ENCODE measurements at regions not wholly inside any gene's neighbourhood (a gene's known extent, or its start where the extent isn't known, plus 50 kb on each side); places are given as distances from the start of the nearest gene placed in this dataset.

- no peak for TF ChIP-seq POLR2A (IDR thresholded peaks at IDR 0.05; ENCODE audit: low read depth, low read length)
- no peak for TF ChIP-seq RAD21 (IDR thresholded peaks at IDR 0.05; ENCODE audit: low read length)
- TF ChIP-seq, protein P1, sequence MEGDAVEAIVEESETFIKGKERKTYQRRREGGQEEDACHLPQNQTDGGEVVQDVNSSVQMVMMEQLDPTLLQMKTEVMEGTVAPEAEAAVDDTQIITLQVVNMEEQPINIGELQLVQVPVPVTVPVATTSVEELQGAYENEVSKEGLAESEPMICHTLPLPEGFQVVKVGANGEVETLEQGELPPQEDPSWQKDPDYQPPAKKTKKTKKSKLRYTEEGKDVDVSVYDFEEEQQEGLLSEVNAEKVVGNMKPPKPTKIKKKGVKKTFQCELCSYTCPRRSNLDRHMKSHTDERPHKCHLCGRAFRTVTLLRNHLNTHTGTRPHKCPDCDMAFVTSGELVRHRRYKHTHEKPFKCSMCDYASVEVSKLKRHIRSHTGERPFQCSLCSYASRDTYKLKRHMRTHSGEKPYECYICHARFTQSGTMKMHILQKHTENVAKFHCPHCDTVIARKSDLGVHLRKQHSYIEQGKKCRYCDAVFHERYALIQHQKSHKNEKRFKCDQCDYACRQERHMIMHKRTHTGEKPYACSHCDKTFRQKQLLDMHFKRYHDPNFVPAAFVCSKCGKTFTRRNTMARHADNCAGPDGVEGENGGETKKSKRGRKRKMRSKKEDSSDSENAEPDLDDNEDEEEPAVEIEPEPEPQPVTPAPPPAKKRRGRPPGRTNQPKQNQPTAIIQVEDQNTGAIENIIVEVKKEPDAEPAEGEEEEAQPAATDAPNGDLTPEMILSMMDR (conservative IDR thresholded peaks at IDR 0.05; ENCODE audit: low read depth, low read length), result no peak
- TF ChIP-seq USF2 (IDR thresholded peaks at IDR 0.05; ENCODE audit: low read depth, low read length), result no peak
- TF ChIP-seq MAFK (IDR thresholded peaks at IDR 0.05; ENCODE audit: low read depth, low read length), result no peak
- no peak for TF ChIP-seq MAZ (IDR thresholded peaks at IDR 0.05; ENCODE audit: borderline replicate concordance, low read depth, low read length)
- TF ChIP-seq MXI1 (IDR thresholded peaks at IDR 0.05; ENCODE audit: borderline replicate concordance, low read depth, low read length), result no peak
- no peak for TF ChIP-seq FOS (IDR thresholded peaks at IDR 0.05; ENCODE audit: low read depth, low read length)
- no peak for TF ChIP-seq ELK1 (IDR thresholded peaks at IDR 0.05; ENCODE audit: borderline replicate concordance, low read depth, low read length)
Measured at GRCh38 chr17:52383493-52384100, 225.1 kb upstream of the CA10 start.

All from IMR-90 (cell line).